NOMO-1 treated with DMSO at 0.1 percent for 48 hours (cell line): ENCODE measurements at regions not wholly inside any gene's neighbourhood (a gene's known extent, or its start where the extent isn't known, plus 50 kb on each side); places are given as distances from the start of the nearest gene placed in this dataset.

Experiments
- DNase-seq: peaks from one replicate; lab custom pipeline; 2025; ENCODE audit not compliant: unreplicated experiment; lab: John Stamatoyannopoulos, UW

GRCh38 chr12:114743289-114743688 lies 59.3 kb upstream of the TBX3 start:
- no peak for DNase-seq

- no peak for DNase-seq
These were observed 58.4 kb upstream of the TBX3 start for GRCh38 chr12:114742363-114742762.

GRCh38 chr12:114741940-114742339 lies 58.0 kb upstream of the TBX3 start:
- no peak for DNase-seq

GRCh38 chr12:114740448-114740847 lies 56.5 kb upstream of the TBX3 start:
- DNase-seq = no peak

GRCh38 chr12:114738460-114739184 lies 54.6 kb upstream of the TBX3 start:
- no peak for DNase-seq

- DNase-seq = no peak
These were observed 51.9 kb upstream of the TBX3 start for GRCh38 chr12:114735680-114736374.

- DNase-seq = no peak
These were observed 51.0 kb upstream of the TBX3 start for GRCh38 chr12:114735011-114735410.

- no peak for DNase-seq
These were observed 49.9 kb upstream of the TBX3 start for GRCh38 chr12:114733919-114734318.
